ENCODE measurements at regions not wholly inside any gene's neighbourhood (a gene's known extent, or its start where the extent isn't known, plus 50 kb on each side); places are given as distances from the start of the nearest gene placed in this dataset.

DNA sequence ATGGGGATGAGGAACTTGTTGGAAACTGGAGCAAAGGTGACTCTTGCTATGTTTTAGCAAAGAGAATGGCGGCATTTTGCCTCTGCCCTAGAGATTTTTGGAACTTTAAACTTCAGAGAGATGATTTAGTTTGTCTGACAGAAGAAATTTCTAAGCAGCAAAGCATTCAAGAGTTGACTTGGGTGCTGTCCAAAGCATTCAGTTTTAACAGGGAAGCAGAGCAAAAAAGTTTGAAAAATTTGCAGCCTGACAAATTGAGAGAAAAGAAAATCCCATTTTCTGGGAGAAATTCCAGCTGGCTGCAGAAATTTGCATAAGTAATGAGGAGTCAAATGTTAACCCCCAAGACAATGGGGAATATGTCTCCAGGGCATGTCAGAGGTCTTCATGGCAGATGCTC, 682.3 kb upstream of the ST8SIA4 start:
- no peaks in the 10 kb centered on the region for H3K4me1 ChIP-seq
- TF ChIP-seq, protein P1, sequence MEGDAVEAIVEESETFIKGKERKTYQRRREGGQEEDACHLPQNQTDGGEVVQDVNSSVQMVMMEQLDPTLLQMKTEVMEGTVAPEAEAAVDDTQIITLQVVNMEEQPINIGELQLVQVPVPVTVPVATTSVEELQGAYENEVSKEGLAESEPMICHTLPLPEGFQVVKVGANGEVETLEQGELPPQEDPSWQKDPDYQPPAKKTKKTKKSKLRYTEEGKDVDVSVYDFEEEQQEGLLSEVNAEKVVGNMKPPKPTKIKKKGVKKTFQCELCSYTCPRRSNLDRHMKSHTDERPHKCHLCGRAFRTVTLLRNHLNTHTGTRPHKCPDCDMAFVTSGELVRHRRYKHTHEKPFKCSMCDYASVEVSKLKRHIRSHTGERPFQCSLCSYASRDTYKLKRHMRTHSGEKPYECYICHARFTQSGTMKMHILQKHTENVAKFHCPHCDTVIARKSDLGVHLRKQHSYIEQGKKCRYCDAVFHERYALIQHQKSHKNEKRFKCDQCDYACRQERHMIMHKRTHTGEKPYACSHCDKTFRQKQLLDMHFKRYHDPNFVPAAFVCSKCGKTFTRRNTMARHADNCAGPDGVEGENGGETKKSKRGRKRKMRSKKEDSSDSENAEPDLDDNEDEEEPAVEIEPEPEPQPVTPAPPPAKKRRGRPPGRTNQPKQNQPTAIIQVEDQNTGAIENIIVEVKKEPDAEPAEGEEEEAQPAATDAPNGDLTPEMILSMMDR (IDR thresholded peaks at IDR 0.05; ENCODE audit: insufficient read depth in 1 of 2, low read depth in 1 of 2, low read length in 1 of 2, severe bottlenecking in 1 of 2, unreplicated experiment in 1 of 2): no peak
- H3K9me3 ChIP-seq: peaks cover 3% of the 10 kb centered on the region; the same call in 1 of the 2 replicates
- no peaks in the 10 kb centered on the region for H3K27me3 Mint-ChIP-seq (ENCODE audit: insufficient read depth, unreplicated experiment)
- no peaks in the 10 kb centered on the region for H3K9me3 Mint-ChIP-seq (ENCODE audit: unreplicated experiment)
- H3K4me1 Mint-ChIP-seq (ENCODE audit: low read depth, unreplicated experiment): no peaks in the 10 kb centered on the region
- ChIA-PET CTCF (no interaction called here), POLR2A (no interaction called here)
- no peaks in the 10 kb centered on the region for H3K36me3 ChIP-seq (ENCODE audit: control insufficient read depth, insufficient read depth, low read length)
- no peak overlapping the region for H3K4me3 Mint-ChIP-seq (ENCODE audit: unreplicated experiment)
- no peak overlapping the region for H3K4me3 ChIP-seq (ENCODE audit: low read depth, low read length)
- no peaks in the 10 kb centered on the region for H3K27me3 ChIP-seq (replicated peaks; ENCODE audit: control insufficient read depth, insufficient read depth, low read length)
- no peak for DNase-seq
- no TSS peak for BruUV-seq (replicated peaks)
- no peak overlapping the region for H3K27ac Mint-ChIP-seq (ENCODE audit: unreplicated experiment)
- H3K36me3 Mint-ChIP-seq (ENCODE audit: insufficient read depth, unreplicated experiment): no peaks in the 10 kb centered on the region
- intact Hi-C loops (cut with micrococcal nuclease; ENCODE audit: unreplicated experiment): no loop called here

DNA sequence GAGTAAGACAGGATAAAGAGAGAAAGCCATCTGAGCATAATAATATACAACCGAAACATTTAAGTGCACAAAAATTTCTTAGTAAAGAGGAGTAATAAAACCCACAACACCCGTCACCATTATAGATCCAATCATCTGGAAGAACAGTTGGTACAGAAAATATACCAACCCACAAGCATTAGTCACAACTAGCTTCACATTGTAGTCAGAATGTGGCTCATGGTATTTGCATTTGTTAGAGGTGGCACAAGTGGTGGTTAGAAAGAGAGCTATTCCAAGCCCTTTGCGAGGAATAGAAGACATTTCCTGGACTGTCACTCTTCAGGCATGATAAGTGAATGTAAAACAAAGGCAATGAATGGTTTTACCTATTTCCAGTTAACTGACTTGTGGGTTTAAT, 677.5 kb upstream of the ST8SIA4 start:
- Histone ChIP-seq H3K4me1 (no peaks in the 10 kb centered on the region), H3K9me3 (peaks cover 3% of the 10 kb centered on the region; the same call in 1 of the 2 replicates), H3K27me3 (replicated peaks; ENCODE audit: control insufficient read depth, insufficient read depth, low read length) (no peaks in the 10 kb centered on the region), H3K36me3 (ENCODE audit: control insufficient read depth, insufficient read depth, low read length) (no peaks in the 10 kb centered on the region), H3K4me3 (ENCODE audit: low read depth, low read length) (no peak overlapping the region)
- DNase-seq: no peak
- ChIA-PET CTCF (no interaction called here), POLR2A (no interaction called here)
- Mint-ChIP-seq H3K27me3 (ENCODE audit: insufficient read depth, unreplicated experiment) (no peaks in the 10 kb centered on the region), H3K36me3 (ENCODE audit: insufficient read depth, unreplicated experiment) (no peaks in the 10 kb centered on the region), H3K27ac (ENCODE audit: unreplicated experiment) (no peak overlapping the region), H3K4me1 (ENCODE audit: low read depth, unreplicated experiment) (no peaks in the 10 kb centered on the region), H3K9me3 (ENCODE audit: unreplicated experiment) (no peaks in the 10 kb centered on the region), H3K4me3 (ENCODE audit: unreplicated experiment) (no peak overlapping the region)
- BruUV-seq (replicated peaks): no TSS peak
- TF ChIP-seq, protein P1 (IDR thresholded peaks at IDR 0.05; ENCODE audit: insufficient read depth in 1 of 2, low read depth in 1 of 2, low read length in 1 of 2, severe bottlenecking in 1 of 2, unreplicated experiment in 1 of 2): no peak
- intact Hi-C loops (cut with micrococcal nuclease; ENCODE audit: unreplicated experiment): no loop called here

GRCh38 chr5:101574017-101574416, 670.9 kb upstream of the ST8SIA4 start:
- TF ChIP-seq, protein P1 (IDR thresholded peaks at IDR 0.05; ENCODE audit: insufficient read depth in 1 of 2, low read depth in 1 of 2, low read length in 1 of 2, severe bottlenecking in 1 of 2, unreplicated experiment in 1 of 2): no peak
- H3K27ac Mint-ChIP-seq (ENCODE audit: unreplicated experiment): no peak overlapping the region
- CTCF ChIA-PET: no interaction called here

More at GRCh38 chr5:101574017-101574416, 670.9 kb upstream of the ST8SIA4 start:
- Mint-ChIP-seq H3K9me3 (ENCODE audit: unreplicated experiment) (no peaks in the 10 kb centered on the region), H3K4me3 (ENCODE audit: unreplicated experiment) (no peak overlapping the region), H3K4me1 (ENCODE audit: low read depth, unreplicated experiment) (no peaks in the 10 kb centered on the region), H3K36me3 (ENCODE audit: insufficient read depth, unreplicated experiment) (peaks cover 5% of the 10 kb centered on the region), H3K27me3 (ENCODE audit: insufficient read depth, unreplicated experiment) (no peaks in the 10 kb centered on the region)
- POLR2A ChIA-PET: no interaction called here
- no peaks in the 10 kb centered on the region for H3K4me1 ChIP-seq
- no peak overlapping the region for H3K4me3 ChIP-seq (ENCODE audit: low read depth, low read length)
- intact Hi-C loops (cut with micrococcal nuclease; ENCODE audit: unreplicated experiment): no loop called here
- no peaks in the 10 kb centered on the region for H3K27me3 ChIP-seq (replicated peaks; ENCODE audit: control insufficient read depth, insufficient read depth, low read length)
- H3K36me3 ChIP-seq (ENCODE audit: control insufficient read depth, insufficient read depth, low read length): no peaks in the 10 kb centered on the region
- DNase-seq: no peak
- H3K9me3 ChIP-seq: peaks cover 3% of the 10 kb centered on the region; the same call in 1 of the 2 replicates
- BruUV-seq (replicated peaks): no TSS peak
